ENCODE measurements at regions not wholly inside any gene's neighbourhood (a gene's known extent, or its start where the extent isn't known, plus 50 kb on each side); places are given as distances from the start of the nearest gene placed in this dataset.
"Not testable (repeated sequence)": the region's sequence is repeated elsewhere in the genome, so short reads cannot be mapped to it uniquely, and the experiment has no call there.

GRCh38 chr22:48499456-48500425 is 1327.9 kb downstream of the BRD1 start:
- no peak for DNase-seq

- no peak for DNase-seq
These were observed 1328.9 kb downstream of the BRD1 start for GRCh38 chr22:48498526-48499331.

- not testable (repeated sequence) for DNase-seq
These were observed 1329.7 kb downstream of the BRD1 start for GRCh38 chr22:48497743-48498520.

GRCh38 chr22:48496987-48497650 is 1330.6 kb downstream of the BRD1 start:
- no peak for DNase-seq

- no peak for DNase-seq
These were observed 1331.3 kb downstream of the BRD1 start for GRCh38 chr22:48496226-48496845.

- no peak for DNase-seq
These were observed 1332.0 kb downstream of the BRD1 start for GRCh38 chr22:48495751-48496080.

GRCh38 chr22:48494968-48495750 is 1332.5 kb downstream of the BRD1 start:
- no peak for DNase-seq

- DNase-seq: no peak
These were observed 1333.3 kb downstream of the BRD1 start for GRCh38 chr22:48494256-48494967.

- DNase-seq: no peak
These were observed 1333.9 kb downstream of the BRD1 start for GRCh38 chr22:48493733-48494132.

GRCh38 chr22:48492366-48493320 is 1335.0 kb downstream of the BRD1 start:
- peak in 1 of 2 experiments; percentile 73 for DNase-seq

- no peak for DNase-seq
These were observed 1336.2 kb downstream of the BRD1 start for GRCh38 chr22:48491451-48491941.

- DNase-seq: no peak
These were observed 1336.9 kb downstream of the BRD1 start for GRCh38 chr22:48490500-48491411.

GRCh38 chr22:48489551-48490499 is 1337.8 kb downstream of the BRD1 start:
- no peak for DNase-seq

- no peak for DNase-seq
These were observed 1338.8 kb downstream of the BRD1 start for GRCh38 chr22:48488611-48489511.

GRCh38 chr22:48488149-48488551 is 1339.5 kb downstream of the BRD1 start:
- no peak for DNase-seq

GRCh38 chr22:48486558-48486957 is 1341.1 kb downstream of the BRD1 start:
- no peak for DNase-seq
